Nephron progenitor cell (in vitro differentiated cells): ENCODE measurements at regions not wholly inside any gene's neighbourhood (a gene's known extent, or its start where the extent isn't known, plus 50 kb on each side); places are given as distances from the start of the nearest gene placed in this dataset.

Experiments used
- DNase-seq: peaks from one replicate; pipeline ENCODE4 v3.0.0; 2021
- H3K27ac Mint-ChIP-seq: 2 replicates; pipeline ENCODE4 v1.8.0; 2021; ENCODE audit warnings: mild to moderate bottlenecking, moderate library complexity, mixed read lengths
- H3K27me3 Mint-ChIP-seq: 2 replicates; pipeline ENCODE4 v1.8.0; 2021; ENCODE audit warnings: mild to moderate bottlenecking, low read depth, mixed read lengths; ENCODE audit not compliant: poor library complexity
- H3K36me3 Mint-ChIP-seq: 2 replicates; pipeline ENCODE4 v1.8.0; 2021; ENCODE audit warnings: low read depth, mixed read lengths
- H3K4me1 Mint-ChIP-seq: 2 replicates; pipeline ENCODE4 v1.8.0; 2021; ENCODE audit warnings: mixed read lengths
- H3K4me3 Mint-ChIP-seq: 2 replicates; pipeline ENCODE4 v1.8.0; 2021; ENCODE audit warnings: mild to moderate bottlenecking, moderate library complexity, mixed read lengths
- H3K9me3 Mint-ChIP-seq: 2 replicates; pipeline ENCODE4 v1.8.0; 2021; ENCODE audit warnings: mild to moderate bottlenecking, moderate library complexity, mixed read lengths
- TF ChIP-seq, protein P1 (sequence below): fragments of 200-600 bp; sonication (generic); IDR thresholded peaks from 2 replicates; pipeline ENCODE4 v1.5.0; 2021; ENCODE audit warnings: antibody characterized with exemption

GRCh38 chr7:23969443-23969842 is 259.4 kb downstream of the STK31 start:
- H3K27me3 Mint-ChIP-seq: peaks cover 4% of the 10 kb centered on the region
- peak overlapping the region; percentile 49 for H3K27ac Mint-ChIP-seq
- H3K4me1 Mint-ChIP-seq: peaks cover 41% of the 10 kb centered on the region
- DNase-seq: no peak
- H3K9me3 Mint-ChIP-seq: peaks cover 30% of the 10 kb centered on the region
- H3K4me3 Mint-ChIP-seq: no peak overlapping the region
- no peaks in the 10 kb centered on the region for H3K36me3 Mint-ChIP-seq
- TF ChIP-seq, protein P1, sequence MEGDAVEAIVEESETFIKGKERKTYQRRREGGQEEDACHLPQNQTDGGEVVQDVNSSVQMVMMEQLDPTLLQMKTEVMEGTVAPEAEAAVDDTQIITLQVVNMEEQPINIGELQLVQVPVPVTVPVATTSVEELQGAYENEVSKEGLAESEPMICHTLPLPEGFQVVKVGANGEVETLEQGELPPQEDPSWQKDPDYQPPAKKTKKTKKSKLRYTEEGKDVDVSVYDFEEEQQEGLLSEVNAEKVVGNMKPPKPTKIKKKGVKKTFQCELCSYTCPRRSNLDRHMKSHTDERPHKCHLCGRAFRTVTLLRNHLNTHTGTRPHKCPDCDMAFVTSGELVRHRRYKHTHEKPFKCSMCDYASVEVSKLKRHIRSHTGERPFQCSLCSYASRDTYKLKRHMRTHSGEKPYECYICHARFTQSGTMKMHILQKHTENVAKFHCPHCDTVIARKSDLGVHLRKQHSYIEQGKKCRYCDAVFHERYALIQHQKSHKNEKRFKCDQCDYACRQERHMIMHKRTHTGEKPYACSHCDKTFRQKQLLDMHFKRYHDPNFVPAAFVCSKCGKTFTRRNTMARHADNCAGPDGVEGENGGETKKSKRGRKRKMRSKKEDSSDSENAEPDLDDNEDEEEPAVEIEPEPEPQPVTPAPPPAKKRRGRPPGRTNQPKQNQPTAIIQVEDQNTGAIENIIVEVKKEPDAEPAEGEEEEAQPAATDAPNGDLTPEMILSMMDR: no peak

GRCh38 chr7:23970193-23970592 is 260.2 kb downstream of the STK31 start:
- no peak for DNase-seq
- no peaks in the 10 kb centered on the region for H3K36me3 Mint-ChIP-seq
- peaks cover 36% of the 10 kb centered on the region for H3K9me3 Mint-ChIP-seq
- peak overlapping the region; percentile 49 for H3K27ac Mint-ChIP-seq
- TF ChIP-seq, protein P1: no peak
- H3K27me3 Mint-ChIP-seq: peaks cover 4% of the 10 kb centered on the region
- H3K4me3 Mint-ChIP-seq: no peak overlapping the region
- peaks cover 34% of the 10 kb centered on the region for H3K4me1 Mint-ChIP-seq

DNA sequence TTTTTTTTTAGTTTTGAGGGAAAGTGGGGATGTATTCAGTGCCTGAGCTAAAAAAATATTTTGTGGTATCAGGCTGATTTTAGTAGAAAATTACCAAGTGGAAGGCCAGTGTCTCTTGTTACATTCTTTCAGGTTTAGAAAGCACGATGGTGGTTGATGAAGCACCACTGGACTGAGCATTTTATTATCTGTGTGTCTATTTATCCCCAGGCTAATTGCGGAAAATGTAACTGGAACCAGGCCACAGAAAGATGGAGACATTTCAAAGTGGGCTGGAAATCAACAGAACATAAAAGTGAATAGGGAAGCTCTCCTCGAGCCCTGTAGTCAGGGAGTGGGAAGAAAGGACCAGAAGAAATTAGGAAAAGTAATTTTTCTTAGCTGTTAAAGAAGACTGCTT is 261.0 kb downstream of the STK31 start:
- Mint-ChIP-seq H3K27ac (no peak overlapping the region), H3K9me3 (peaks cover 39% of the 10 kb centered on the region), H3K36me3 (no peaks in the 10 kb centered on the region), H3K27me3 (peaks cover 4% of the 10 kb centered on the region), H3K4me3 (no peak overlapping the region), H3K4me1 (peaks cover 31% of the 10 kb centered on the region)
- TF ChIP-seq, protein P1: no peak
- no peak for DNase-seq

GRCh38 chr7:23972057-23972456 is 262.0 kb downstream of the STK31 start:
- Mint-ChIP-seq H3K27ac (peak overlapping the region; percentile 43), H3K36me3 (no peaks in the 10 kb centered on the region), H3K9me3 (peaks cover 40% of the 10 kb centered on the region), H3K4me1 (peaks cover 30% of the 10 kb centered on the region), H3K27me3 (peaks cover 4% of the 10 kb centered on the region), H3K4me3 (no peak overlapping the region)
- TF ChIP-seq, protein P1: no peak
- DNase-seq: no peak

DNA sequence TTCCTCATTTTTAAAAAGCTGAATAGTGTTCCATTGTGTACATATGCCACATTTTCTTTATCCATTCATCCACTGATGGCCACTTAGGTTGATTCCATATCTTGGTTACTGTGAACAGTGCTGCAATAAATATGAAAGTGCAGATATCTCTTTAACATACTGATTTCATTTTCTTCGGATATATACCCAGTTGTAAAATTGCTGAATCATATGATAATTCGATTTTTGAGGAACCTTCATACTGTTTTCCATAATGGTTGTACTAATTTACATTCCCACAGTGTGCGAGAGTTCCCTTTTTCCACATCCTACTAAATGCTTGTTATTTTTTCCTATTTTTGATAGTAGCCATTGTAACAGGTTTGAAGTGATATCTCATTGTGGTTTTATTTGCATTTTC is 263.2 kb downstream of the STK31 start:
- no peak overlapping the region for H3K27ac Mint-ChIP-seq
- H3K9me3 Mint-ChIP-seq: peaks cover 40% of the 10 kb centered on the region
- TF ChIP-seq, protein P1: no peak
- H3K4me1 Mint-ChIP-seq: peaks cover 18% of the 10 kb centered on the region
- no peak for DNase-seq
- H3K27me3 Mint-ChIP-seq: peaks cover 4% of the 10 kb centered on the region
- H3K4me3 Mint-ChIP-seq: no peak overlapping the region
- H3K36me3 Mint-ChIP-seq: no peaks in the 10 kb centered on the region

GRCh38 chr7:23980081-23980480 is 270.1 kb downstream of the STK31 start:
- Mint-ChIP-seq H3K27me3 (peaks cover 5% of the 10 kb centered on the region), H3K4me1 (no peaks in the 10 kb centered on the region), H3K9me3 (peaks cover 41% of the 10 kb centered on the region), H3K4me3 (no peak overlapping the region), H3K27ac (no peak overlapping the region), H3K36me3 (no peaks in the 10 kb centered on the region)
- DNase-seq: no peak
- TF ChIP-seq, protein P1: no peak
